Stomach (tissue), 8 donors: ENCODE measurements at regions not wholly inside any gene's neighbourhood (a gene's known extent, or its start where the extent isn't known, plus 50 kb on each side); places are given as distances from the start of the nearest gene placed in this dataset.

Source experiments
- DNase-seq, 2 donors: peaks; one replicate each; pipeline versions ENCODE4 v3.0.0 to v3.0.0-alpha.2; 2013 to 2019
- H3K27ac ChIP-seq, 5 donors: fragments of 200-600 bp in 4 of 5; sonication (generic) in 4 of 5; one replicate each; pipeline ENCODE4 v1.5.1; 2013 to 2019; ENCODE audit warnings: mild to moderate bottlenecking in 1 of 5, moderate library complexity in 1 of 5
- H3K27me3 ChIP-seq, 3 donors: fragments of 200-600 bp; sonication (generic); one replicate each; pipeline ENCODE4 v1.5.1; 2017 to 2019; ENCODE audit warnings: mixed run types in 1 of 3
- H3K36me3 ChIP-seq, 4 donors: fragments of 200-600 bp; sonication (generic); 1 replicate in 3 of 4; 2 replicates in 1 of 4; pipeline ENCODE4 v1.5.1; 2016 to 2019
- H3K4me1 ChIP-seq, 4 donors: fragments of 200-600 bp; sonication (generic); one replicate each; pipeline ENCODE4 v1.5.1; 2016 to 2019
- H3K4me3 ChIP-seq, 4 donors: fragments of 200-600 bp; sonication (generic) in 3 of 4; one replicate each; pipeline ENCODE4 v1.5.1; 2016 to 2019; ENCODE audit warnings: mild to moderate bottlenecking in 1 of 4
- H3K9me3 ChIP-seq, 4 donors: fragments of 200-600 bp; sonication (generic); one replicate each; pipeline ENCODE4 v1.5.1; 2016 to 2019
- EP300 ChIP-seq: sonication (generic); formaldehyde crosslinking; IDR thresholded peaks from one replicate; pipeline ENCODE4 v1.6.1; 2017; ENCODE audit warnings: antibody characterized with exemption
- POLR2A ChIP-seq, 4 donors: fragments of 450-650 bp; IDR thresholded peaks; one replicate each; pipeline ENCODE4 v1.6.1; 2016; ENCODE audit warnings: antibody characterized with exemption in 4 of 4, control low read depth in 2 of 4, mild to moderate bottlenecking in 1 of 4, moderate library complexity in 1 of 4
- POLR2AphosphoS5 ChIP-seq, 3 donors: sonication (generic); formaldehyde crosslinking; IDR thresholded peaks; one replicate each; pipeline ENCODE4 v1.6.1; 2016; ENCODE audit warnings: antibody characterized with exemption in 3 of 3
- WGBS, 5 donors: extraction: QIAGEN DNeasy Blood & Tissue Kit in 3 of 5; methylation state at CpG; one replicate each; pipeline versions ENCODE4 v1.1.5 to v1.1.7; 2013 to 2018; 5-methylcytosine and 5-hydroxymethylcytosine counted together
- intact Hi-C: fragments of 100-400 bp; cut with DNase I; formaldehyde crosslinking; loops from one replicate; pipeline ENCODE4 v1.15.1; 2023; ENCODE audit warnings: low total_unique reads
- TF ChIP-seq, protein P1 (sequence below), 7 experiments: fragments of 450-650 bp in 4 of 7; fragments of 200-600 bp in 3 of 7; sonication (generic) in 3 of 7; IDR thresholded peaks; one replicate each; pipeline ENCODE4 v1.5.1; 2016 to 2019; ENCODE audit warnings: antibody characterized with exemption in 7 of 7, control low read depth in 2 of 7, mild to moderate bottlenecking in 1 of 7
- donor health status: healthy with polysubstance abuse.
- donor health status: Bipolar disorder and iron deficiency.
- donor health status: healthy.

- no peaks in the 10 kb centered on the region for H3K9me3 ChIP-seq
- H3K4me1 ChIP-seq, result no peaks in the 10 kb centered on the region
- DNase-seq, result no peak
- TF ChIP-seq, protein P1, sequence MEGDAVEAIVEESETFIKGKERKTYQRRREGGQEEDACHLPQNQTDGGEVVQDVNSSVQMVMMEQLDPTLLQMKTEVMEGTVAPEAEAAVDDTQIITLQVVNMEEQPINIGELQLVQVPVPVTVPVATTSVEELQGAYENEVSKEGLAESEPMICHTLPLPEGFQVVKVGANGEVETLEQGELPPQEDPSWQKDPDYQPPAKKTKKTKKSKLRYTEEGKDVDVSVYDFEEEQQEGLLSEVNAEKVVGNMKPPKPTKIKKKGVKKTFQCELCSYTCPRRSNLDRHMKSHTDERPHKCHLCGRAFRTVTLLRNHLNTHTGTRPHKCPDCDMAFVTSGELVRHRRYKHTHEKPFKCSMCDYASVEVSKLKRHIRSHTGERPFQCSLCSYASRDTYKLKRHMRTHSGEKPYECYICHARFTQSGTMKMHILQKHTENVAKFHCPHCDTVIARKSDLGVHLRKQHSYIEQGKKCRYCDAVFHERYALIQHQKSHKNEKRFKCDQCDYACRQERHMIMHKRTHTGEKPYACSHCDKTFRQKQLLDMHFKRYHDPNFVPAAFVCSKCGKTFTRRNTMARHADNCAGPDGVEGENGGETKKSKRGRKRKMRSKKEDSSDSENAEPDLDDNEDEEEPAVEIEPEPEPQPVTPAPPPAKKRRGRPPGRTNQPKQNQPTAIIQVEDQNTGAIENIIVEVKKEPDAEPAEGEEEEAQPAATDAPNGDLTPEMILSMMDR (IDR thresholded peaks at IDR 0.05), result no peak
- TF ChIP-seq POLR2AphosphoS5 (IDR thresholded peaks at IDR 0.05), result no peak
- TF ChIP-seq POLR2A (IDR thresholded peaks at IDR 0.05), result no peak
- no peak for TF ChIP-seq EP300
- no peaks in the 10 kb centered on the region for H3K36me3 ChIP-seq
- H3K27me3 ChIP-seq, result peaks cover 0 to 12% (median 0%) of the 10 kb centered on the region in 3 donors
- no peak overlapping the region for H3K4me3 ChIP-seq
- intact Hi-C loops, result no loop called here
- no peak overlapping the region for H3K27ac ChIP-seq
Observed at GRCh38 chr6:71433441-71433840, 144.8 kb downstream of the OGFRL1 start.

GRCh38 chr6:71444222-71444621 is 155.6 kb downstream of the OGFRL1 start:
- H3K36me3 ChIP-seq, result no peaks in the 10 kb centered on the region
- no peaks in the 10 kb centered on the region for H3K4me1 ChIP-seq
- H3K4me3 ChIP-seq, result no peak overlapping the region
- no peak overlapping the region for H3K27ac ChIP-seq
- peaks cover 0 to 14% (median 6%) of the 10 kb centered on the region in 4 donors for H3K9me3 ChIP-seq
- 52 to 69% (median 63%) methylated on average over 4 of the region's 4 CpGs for WGBS, 5 donors
- intact Hi-C loops, result no loop called here
- TF ChIP-seq, protein P1 (IDR thresholded peaks at IDR 0.05), result no peak
- no peak for TF ChIP-seq POLR2A (IDR thresholded peaks at IDR 0.05)
- TF ChIP-seq POLR2AphosphoS5 (IDR thresholded peaks at IDR 0.05), result no peak
- TF ChIP-seq EP300, result no peak
- H3K27me3 ChIP-seq, result no peaks in the 10 kb centered on the region
- DNase-seq, result no peak

DNA sequence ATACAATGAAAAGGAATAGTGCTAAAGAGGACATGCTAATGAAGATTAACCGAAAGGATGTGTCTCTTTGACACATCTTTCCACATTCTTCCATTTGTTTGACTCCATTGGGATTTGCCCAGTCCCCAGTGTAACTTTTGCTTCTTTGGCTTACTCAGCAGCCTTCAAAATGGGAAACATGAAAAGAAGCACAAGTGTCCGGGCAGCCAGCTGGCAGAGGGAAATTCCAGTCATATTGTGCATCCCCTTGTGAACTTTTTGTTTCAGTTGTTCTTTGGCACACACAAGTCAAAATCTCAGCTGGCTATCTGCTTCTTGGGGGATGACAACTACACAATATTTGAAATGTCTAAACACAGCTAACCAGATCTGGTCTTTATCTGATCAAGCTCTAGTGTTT is 157.4 kb downstream of the OGFRL1 start:
- no peaks in the 10 kb centered on the region for H3K27me3 ChIP-seq
- peak in 1 of 2 donors; percentile 16 for DNase-seq
- no peak overlapping the region for H3K27ac ChIP-seq
- intact Hi-C loops, result no loop called here
- no peaks in the 10 kb centered on the region for H3K4me1 ChIP-seq
- H3K9me3 ChIP-seq, result no peaks in the 10 kb centered on the region
- H3K4me3 ChIP-seq, result no peak overlapping the region
- H3K36me3 ChIP-seq, result no peaks in the 10 kb centered on the region
- TF ChIP-seq EP300, result no peak
- no peak for TF ChIP-seq POLR2A (IDR thresholded peaks at IDR 0.05)
- no peak for TF ChIP-seq POLR2AphosphoS5 (IDR thresholded peaks at IDR 0.05)
- WGBS, 5 donors, result 65 to 84% (median 76%) methylated on average over 2 of the region's 2 CpGs

- H3K27ac ChIP-seq, result no peak overlapping the region
- no peaks in the 10 kb centered on the region for H3K27me3 ChIP-seq
- 59 to 80% (median 70%) methylated on average over 4 of the region's 4 CpGs for WGBS, 5 donors
- no peaks in the 10 kb centered on the region for H3K4me1 ChIP-seq
- H3K9me3 ChIP-seq, result no peaks in the 10 kb centered on the region
- TF ChIP-seq POLR2A (IDR thresholded peaks at IDR 0.05), result no peak
- no peak for TF ChIP-seq POLR2AphosphoS5 (IDR thresholded peaks at IDR 0.05)
- TF ChIP-seq, protein P1 (IDR thresholded peaks at IDR 0.05), result no peak
- TF ChIP-seq EP300, result no peak
- intact Hi-C loops, result no loop called here
- no peak overlapping the region for H3K4me3 ChIP-seq
- DNase-seq, result no peak
- no peaks in the 10 kb centered on the region for H3K36me3 ChIP-seq
Observed at GRCh38 chr6:71446470-71446869, 157.9 kb downstream of the OGFRL1 start.

DNA sequence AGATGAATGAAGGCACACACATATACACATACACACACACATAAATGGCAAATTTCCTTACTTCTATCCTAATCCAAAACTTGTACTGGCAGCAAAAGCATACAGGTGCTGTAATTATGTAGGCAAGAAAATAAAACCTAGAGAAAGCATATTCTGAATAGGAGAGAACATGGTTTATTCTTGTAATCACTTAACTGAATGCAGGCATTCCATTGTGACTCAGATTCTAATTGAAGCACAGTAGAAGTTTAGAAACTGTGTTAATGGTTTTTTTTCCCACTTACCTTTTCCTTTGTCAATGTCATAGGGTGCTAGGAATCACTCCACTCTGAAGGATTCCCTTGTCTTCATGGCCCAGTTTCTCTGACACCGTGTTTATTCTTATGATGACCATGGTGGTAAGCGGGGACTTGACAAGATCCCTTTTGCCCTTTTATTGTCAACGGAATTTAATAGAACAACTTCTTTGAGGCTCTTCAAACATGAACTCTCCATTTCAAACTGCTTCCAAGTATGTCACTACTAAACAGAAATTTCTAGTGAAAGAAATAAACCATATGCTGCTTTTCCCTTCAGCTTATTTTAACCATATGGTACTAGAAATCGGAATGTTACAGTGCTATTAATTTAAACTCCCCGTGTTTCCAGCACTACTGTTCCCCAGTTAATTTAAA is 164.2 kb downstream of the OGFRL1 start:
- H3K27ac ChIP-seq, result no peak overlapping the region
- TF ChIP-seq, protein P1 (IDR thresholded peaks at IDR 0.05), result no peak
- TF ChIP-seq POLR2A (IDR thresholded peaks at IDR 0.05) (no peak), POLR2AphosphoS5 (IDR thresholded peaks at IDR 0.05) (no peak), EP300 (no peak)
- WGBS, 5 donors, result 68 to 79% (median 71%) methylated on average over 5 of the region's 5 CpGs

More for the DNA sequence above, 164.2 kb downstream of the OGFRL1 start:
- Histone ChIP-seq H3K27me3 (no peaks in the 10 kb centered on the region), H3K4me3 (no peak overlapping the region), H3K9me3 (no peaks in the 10 kb centered on the region), H3K36me3 (no peaks in the 10 kb centered on the region), H3K4me1 (no peaks in the 10 kb centered on the region)
- no peak for DNase-seq
- intact Hi-C loops, result no loop called here
